ENCODE measurements at regions not wholly inside any gene's neighbourhood (a gene's known extent, or its start where the extent isn't known, plus 50 kb on each side); places are given as distances from the start of the nearest gene placed in this dataset.
A peak's percentile ranks its signal among the peaks of the same experiment; 100 is the strongest.

- Mint-ChIP-seq H3K27me3 (peaks cover 6 to 26% of the 10 kb centered on the region in 2 donors), H3K9me3 (peaks cover 2 to 8% of the 10 kb centered on the region in 2 donors), H3K4me1 (ENCODE audit: low read depth in 2 of 2) (peaks cover 8 to 17% of the 10 kb centered on the region in 2 donors), H3K36me3 (ENCODE audit: insufficient read depth) (no peaks in the 10 kb centered on the region), H3K27ac (no peak overlapping the region), H3K4me3 (no peak overlapping the region)
- ATAC-seq (replicated peaks) (peak; percentile 77), DNase-seq (no peak)
These were observed 174.5 kb downstream of the SMIM20 start for GRCh38 chr4:26088433-26088928.

GRCh38 chr4:26093551-26093950, 179.5 kb downstream of the SMIM20 start:
- no peaks in the 10 kb centered on the region for H3K36me3 Mint-ChIP-seq (ENCODE audit: insufficient read depth)
- H3K27me3 Mint-ChIP-seq: peaks cover 0 to 6% of the 10 kb centered on the region in 2 donors
- H3K4me1 Mint-ChIP-seq (ENCODE audit: low read depth in 2 of 2): peaks cover 3 to 13% of the 10 kb centered on the region in 2 donors
- peak overlapping the region; percentile 4 to 64 for H3K27ac Mint-ChIP-seq
- DNase-seq (no peak), ATAC-seq (replicated peaks) (peak; percentile 60)
- no peak overlapping the region for H3K4me3 Mint-ChIP-seq
- peaks cover 5 to 11% of the 10 kb centered on the region in 2 donors for H3K9me3 Mint-ChIP-seq

GRCh38 chr4:26094076-26094475, 180.1 kb downstream of the SMIM20 start:
- DNase-seq: no peak
- no peaks in the 10 kb centered on the region for H3K36me3 Mint-ChIP-seq (ENCODE audit: insufficient read depth)
- H3K27me3 Mint-ChIP-seq: peaks cover 0 to 6% of the 10 kb centered on the region in 2 donors
- no peak overlapping the region for H3K27ac Mint-ChIP-seq
- H3K4me3 Mint-ChIP-seq: no peak overlapping the region
- ATAC-seq (replicated peaks): no peak
- H3K4me1 Mint-ChIP-seq (ENCODE audit: low read depth in 2 of 2): peaks cover 0 to 9% of the 10 kb centered on the region in 2 donors
- peaks cover 6 to 13% of the 10 kb centered on the region in 2 donors for H3K9me3 Mint-ChIP-seq

- H3K36me3 Mint-ChIP-seq (ENCODE audit: insufficient read depth): no peaks in the 10 kb centered on the region
- no peak for ATAC-seq (replicated peaks)
These were observed 180.9 kb downstream of the SMIM20 start for GRCh38 chr4:26094911-26095310.

GRCh38 chr4:26099967-26100366, 185.9 kb downstream of the SMIM20 start:
- H3K9me3 Mint-ChIP-seq: peaks cover 4 to 12% of the 10 kb centered on the region in 2 donors
- no peak overlapping the region for H3K27ac Mint-ChIP-seq
- DNase-seq: no peak
- H3K4me3 Mint-ChIP-seq: no peak overlapping the region
- no peaks in the 10 kb centered on the region for H3K27me3 Mint-ChIP-seq
- H3K4me1 Mint-ChIP-seq (ENCODE audit: low read depth in 2 of 2): peaks cover 0 to 2% of the 10 kb centered on the region in 2 donors
- no peak for ATAC-seq (replicated peaks)
- H3K36me3 Mint-ChIP-seq (ENCODE audit: insufficient read depth): no peaks in the 10 kb centered on the region

More at GRCh38 chr4:26094911-26095310, 180.9 kb downstream of the SMIM20 start:
- no peak overlapping the region for H3K27ac Mint-ChIP-seq
- H3K9me3 Mint-ChIP-seq: peaks cover 6 to 20% of the 10 kb centered on the region in 2 donors
- no peak overlapping the region for H3K4me3 Mint-ChIP-seq
- H3K4me1 Mint-ChIP-seq (ENCODE audit: low read depth in 2 of 2): peaks cover 0 to 9% of the 10 kb centered on the region in 2 donors
- no peak for DNase-seq
- peaks cover 0 to 6% of the 10 kb centered on the region in 2 donors for H3K27me3 Mint-ChIP-seq

- no peak overlapping the region for H3K4me3 Mint-ChIP-seq
- H3K27ac Mint-ChIP-seq: no peak overlapping the region
- H3K27me3 Mint-ChIP-seq: no peaks in the 10 kb centered on the region
- H3K4me1 Mint-ChIP-seq (ENCODE audit: low read depth in 2 of 2): peaks cover 0 to 2% of the 10 kb centered on the region in 2 donors
- peaks cover 4 to 12% of the 10 kb centered on the region in 2 donors for H3K9me3 Mint-ChIP-seq
- H3K36me3 Mint-ChIP-seq (ENCODE audit: insufficient read depth): no peaks in the 10 kb centered on the region
- no peak for DNase-seq
- ATAC-seq (replicated peaks): no peak
These were observed 187.0 kb downstream of the SMIM20 start for GRCh38 chr4:26101011-26101410.

GRCh38 chr4:26104056-26104685, 190.2 kb downstream of the SMIM20 start:
- no peak overlapping the region for H3K4me3 Mint-ChIP-seq
- H3K4me1 Mint-ChIP-seq (ENCODE audit: low read depth in 2 of 2): peaks cover 0 to 2% of the 10 kb centered on the region in 2 donors
- no peak overlapping the region for H3K27ac Mint-ChIP-seq
- no peak for ATAC-seq (replicated peaks)
- no peaks in the 10 kb centered on the region for H3K27me3 Mint-ChIP-seq
- no peak for DNase-seq
- peaks cover 0 to 7% of the 10 kb centered on the region in 2 donors for H3K9me3 Mint-ChIP-seq
- no peaks in the 10 kb centered on the region for H3K36me3 Mint-ChIP-seq (ENCODE audit: insufficient read depth)

DNA sequence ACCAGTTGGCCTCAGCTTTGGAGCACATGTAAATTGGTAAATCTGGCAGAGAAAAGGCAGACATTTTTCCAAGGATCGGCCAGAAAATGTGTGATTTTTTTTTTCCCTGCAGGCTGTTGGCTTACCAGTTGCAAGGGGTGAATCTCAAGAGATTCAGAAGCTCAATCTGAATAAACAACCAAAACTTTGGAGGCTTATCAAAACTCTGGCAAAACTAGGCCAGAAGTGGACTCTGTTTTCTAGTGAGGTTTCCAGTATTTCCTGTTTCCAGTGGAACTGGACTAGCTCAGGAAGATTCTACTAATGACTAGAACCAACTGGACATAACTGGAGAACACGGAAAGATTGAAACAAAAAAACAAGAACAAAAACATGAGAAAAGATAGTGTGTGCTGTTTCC, 191.3 kb downstream of the SMIM20 start:
- DNase-seq: no peak
- H3K27me3 Mint-ChIP-seq: peaks cover 4 to 6% of the 10 kb centered on the region in 2 donors
- peaks cover 0 to 2% of the 10 kb centered on the region in 2 donors for H3K4me1 Mint-ChIP-seq (ENCODE audit: low read depth in 2 of 2)
- H3K36me3 Mint-ChIP-seq (ENCODE audit: insufficient read depth): no peaks in the 10 kb centered on the region
- no peak for ATAC-seq (replicated peaks)
- no peaks in the 10 kb centered on the region for H3K9me3 Mint-ChIP-seq
- H3K27ac Mint-ChIP-seq: no peak overlapping the region
- H3K4me3 Mint-ChIP-seq: no peak overlapping the region

GRCh38 chr4:26105815-26106699, 192.0 kb downstream of the SMIM20 start:
- H3K9me3 Mint-ChIP-seq: no peaks in the 10 kb centered on the region
- DNase-seq (no peak), ATAC-seq (replicated peaks) (no peak)
- no peak overlapping the region for H3K27ac Mint-ChIP-seq
- H3K4me1 Mint-ChIP-seq (ENCODE audit: low read depth in 2 of 2): peaks cover 0 to 2% of the 10 kb centered on the region in 2 donors
- H3K27me3 Mint-ChIP-seq: peaks cover 11 to 13% of the 10 kb centered on the region in 2 donors
- no peaks in the 10 kb centered on the region for H3K36me3 Mint-ChIP-seq (ENCODE audit: insufficient read depth)
- H3K4me3 Mint-ChIP-seq: no peak overlapping the region

DNA sequence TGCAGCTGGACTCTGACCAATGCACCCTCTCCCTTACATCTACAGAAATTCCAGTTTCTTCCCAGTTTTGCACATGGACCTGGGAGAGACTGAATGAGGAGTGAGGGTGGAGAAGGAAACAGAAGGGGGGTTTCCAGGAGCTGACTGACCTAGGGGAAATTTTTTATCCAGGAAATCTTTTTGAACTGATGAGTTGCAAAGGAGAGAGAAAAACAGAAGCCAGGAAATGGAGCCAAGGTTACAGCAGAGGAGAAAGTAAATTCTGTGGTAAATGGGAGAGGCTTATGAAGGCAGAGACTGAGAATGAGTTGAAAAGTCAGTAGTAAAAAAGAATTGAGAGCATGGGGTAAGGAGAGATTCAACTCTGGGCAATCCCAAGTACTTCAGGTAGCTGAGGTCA, 192.8 kb downstream of the SMIM20 start:
- DNase-seq (no peak), ATAC-seq (replicated peaks) (no peak)
- H3K27me3 Mint-ChIP-seq: peaks cover 19 to 20% of the 10 kb centered on the region in 2 donors
- peaks cover 0 to 2% of the 10 kb centered on the region in 2 donors for H3K4me1 Mint-ChIP-seq (ENCODE audit: low read depth in 2 of 2)
- H3K27ac Mint-ChIP-seq: no peak overlapping the region
- H3K36me3 Mint-ChIP-seq (ENCODE audit: insufficient read depth): no peaks in the 10 kb centered on the region
- no peaks in the 10 kb centered on the region for H3K9me3 Mint-ChIP-seq
- H3K4me3 Mint-ChIP-seq: no peak overlapping the region

GRCh38 chr4:26108054-26108453, 194.0 kb downstream of the SMIM20 start:
- no peaks in the 10 kb centered on the region for H3K36me3 Mint-ChIP-seq (ENCODE audit: insufficient read depth)
- H3K9me3 Mint-ChIP-seq: peaks cover 0 to 2% of the 10 kb centered on the region in 2 donors

DNA sequence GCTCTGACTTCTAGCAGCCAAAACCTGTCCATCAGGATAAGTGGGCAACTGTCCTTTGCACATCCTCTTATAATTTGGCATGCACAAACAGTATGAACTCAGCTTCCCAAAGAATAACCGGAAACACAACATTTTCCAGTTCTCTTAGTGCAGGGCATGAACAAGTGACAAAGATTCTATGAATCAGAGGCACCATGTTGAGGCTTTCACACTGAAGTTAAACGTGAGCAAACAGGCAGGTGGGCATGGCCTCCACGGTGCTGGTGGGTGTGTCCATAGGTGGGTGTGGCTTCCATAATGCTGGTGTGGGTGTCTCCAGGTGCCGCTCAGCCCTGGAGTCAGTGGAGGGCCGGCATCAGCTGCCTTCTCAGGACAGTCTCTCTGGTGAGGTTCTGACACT, 196.5 kb downstream of the SMIM20 start:
- ATAC-seq (replicated peaks): no peak
- Mint-ChIP-seq H3K27ac (no peak overlapping the region), H3K4me1 (ENCODE audit: low read depth in 2 of 2) (no peaks in the 10 kb centered on the region), H3K9me3 (peaks cover 0 to 5% of the 10 kb centered on the region in 2 donors), H3K4me3 (no peak overlapping the region), H3K27me3 (peaks cover 20 to 24% of the 10 kb centered on the region in 2 donors), H3K36me3 (ENCODE audit: insufficient read depth) (no peaks in the 10 kb centered on the region)
- DNase-seq: no peak

More at GRCh38 chr4:26108054-26108453, 194.0 kb downstream of the SMIM20 start:
- no peak for DNase-seq
- H3K27me3 Mint-ChIP-seq: peaks cover 20 to 24% of the 10 kb centered on the region in 2 donors
- no peak for ATAC-seq (replicated peaks)
- H3K4me3 Mint-ChIP-seq: no peak overlapping the region
- H3K4me1 Mint-ChIP-seq (ENCODE audit: low read depth in 2 of 2): peaks cover 0 to 2% of the 10 kb centered on the region in 2 donors
- no peak overlapping the region for H3K27ac Mint-ChIP-seq

DNA sequence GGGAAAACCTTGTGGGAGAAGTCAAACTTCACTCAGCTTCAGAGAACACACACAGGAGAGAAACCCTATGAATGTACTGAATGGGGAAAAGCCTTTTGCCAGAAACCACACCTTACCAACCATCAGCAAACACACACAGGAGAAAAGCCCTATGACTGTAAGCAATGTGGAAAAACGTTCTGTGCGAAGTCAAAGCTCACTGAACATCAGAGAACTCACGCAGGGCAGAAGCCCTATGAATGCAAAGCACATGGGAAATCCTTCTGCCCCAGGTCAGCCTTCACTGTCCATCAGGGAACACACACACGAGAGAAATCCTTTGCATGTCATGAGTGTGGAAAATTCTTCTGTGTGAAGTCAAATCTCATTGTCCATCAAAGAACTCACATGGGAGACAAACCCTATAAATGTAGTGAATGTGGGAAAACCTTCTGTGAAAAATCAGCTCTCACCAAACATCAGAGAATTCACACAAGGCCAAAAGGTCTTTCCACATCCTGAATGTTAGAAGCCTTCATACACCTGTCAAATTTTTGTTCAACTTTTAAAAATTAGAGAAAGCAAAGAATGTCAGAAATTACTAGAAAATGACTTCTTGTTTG, 199.4 kb downstream of the SMIM20 start:
- ATAC-seq (replicated peaks) (no peak), DNase-seq (no peak)
- Mint-ChIP-seq H3K9me3 (peaks cover 0 to 5% of the 10 kb centered on the region in 2 donors), H3K27ac (no peak overlapping the region), H3K27me3 (peaks cover 20 to 24% of the 10 kb centered on the region in 2 donors), H3K4me3 (no peak overlapping the region), H3K36me3 (ENCODE audit: insufficient read depth) (no peaks in the 10 kb centered on the region), H3K4me1 (ENCODE audit: low read depth in 2 of 2) (no peaks in the 10 kb centered on the region)
